B cell (primary cell): ENCODE measurements at regions not wholly inside any gene's neighbourhood (a gene's known extent, or its start where the extent isn't known, plus 50 kb on each side); places are given as distances from the start of the nearest gene placed in this dataset.

Experiments
- CTCF ChIP-seq: fragments of 200-600 bp; IDR thresholded peaks from one replicate; pipeline ENCODE4 v1.8.0; 2022; ENCODE audit warnings: antibody characterized with exemption, mild to moderate bottlenecking
- EZH2 ChIP-seq: IDR thresholded peaks from 2 replicates; pipeline ENCODE4 v1.6.1; 2012; ENCODE audit warnings: borderline replicate concordance, low read depth, mild to moderate bottlenecking, moderate library complexity, low read length; ENCODE audit not compliant: insufficient read depth, poor library complexity, severe bottlenecking

- TF ChIP-seq CTCF (no peak), EZH2 (no peak)
Measured at GRCh38 chr2:188181884-188182283, 109.8 kb upstream of the GULP1 start.
